IPS-NIHi7 (cell line): ENCODE measurements at regions not wholly inside any gene's neighbourhood (a gene's known extent, or its start where the extent isn't known, plus 50 kb on each side); places are given as distances from the start of the nearest gene placed in this dataset.
"Not testable (repeated sequence)": the region's sequence is repeated elsewhere in the genome, so short reads cannot be mapped to it uniquely, and the experiment has no call there.

Experiments used
- DNase-seq: peaks from one replicate; pipeline ENCODE4 v3.0.0; 2012; ENCODE audit warnings: mixed read lengths; ENCODE audit errors: extremely low spot score

DNA sequence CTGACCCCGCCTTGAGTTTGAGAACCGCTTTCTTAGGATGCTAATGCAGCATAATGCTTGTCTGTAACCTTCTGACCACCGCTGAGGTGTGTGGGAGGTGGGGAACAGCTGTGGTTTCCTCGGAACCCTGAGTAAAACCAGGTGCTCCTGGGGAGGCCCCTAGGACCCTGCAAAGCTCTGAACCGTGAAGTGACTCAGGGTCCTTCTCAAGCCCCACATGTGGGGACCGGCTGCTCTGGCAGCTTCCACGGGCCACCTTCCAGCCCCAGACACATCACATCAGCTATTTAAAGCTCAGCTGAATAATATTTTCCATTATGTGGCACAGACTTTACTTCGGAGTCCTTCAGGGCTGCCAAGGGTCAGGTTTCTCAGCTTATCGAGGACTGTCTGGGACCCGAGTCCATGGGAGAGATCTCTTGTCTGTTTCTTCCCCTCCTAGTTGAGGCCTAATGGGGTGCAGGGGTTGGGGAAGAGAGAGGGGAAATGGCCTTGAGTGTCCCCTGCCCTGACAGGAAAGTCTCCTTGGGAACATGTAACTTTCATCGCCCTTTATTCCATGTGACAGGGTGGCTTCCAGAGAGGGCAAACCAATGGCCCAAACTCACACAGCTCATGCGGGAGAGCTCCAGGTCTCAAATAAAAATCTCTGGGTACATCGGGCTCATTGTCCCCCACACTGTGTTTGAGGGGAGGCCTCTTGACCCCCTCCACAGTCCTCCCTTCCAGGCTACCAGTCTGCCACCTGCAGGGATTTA is 186.1 kb upstream of the SLC24A3 start:
- no peak for DNase-seq

DNA sequence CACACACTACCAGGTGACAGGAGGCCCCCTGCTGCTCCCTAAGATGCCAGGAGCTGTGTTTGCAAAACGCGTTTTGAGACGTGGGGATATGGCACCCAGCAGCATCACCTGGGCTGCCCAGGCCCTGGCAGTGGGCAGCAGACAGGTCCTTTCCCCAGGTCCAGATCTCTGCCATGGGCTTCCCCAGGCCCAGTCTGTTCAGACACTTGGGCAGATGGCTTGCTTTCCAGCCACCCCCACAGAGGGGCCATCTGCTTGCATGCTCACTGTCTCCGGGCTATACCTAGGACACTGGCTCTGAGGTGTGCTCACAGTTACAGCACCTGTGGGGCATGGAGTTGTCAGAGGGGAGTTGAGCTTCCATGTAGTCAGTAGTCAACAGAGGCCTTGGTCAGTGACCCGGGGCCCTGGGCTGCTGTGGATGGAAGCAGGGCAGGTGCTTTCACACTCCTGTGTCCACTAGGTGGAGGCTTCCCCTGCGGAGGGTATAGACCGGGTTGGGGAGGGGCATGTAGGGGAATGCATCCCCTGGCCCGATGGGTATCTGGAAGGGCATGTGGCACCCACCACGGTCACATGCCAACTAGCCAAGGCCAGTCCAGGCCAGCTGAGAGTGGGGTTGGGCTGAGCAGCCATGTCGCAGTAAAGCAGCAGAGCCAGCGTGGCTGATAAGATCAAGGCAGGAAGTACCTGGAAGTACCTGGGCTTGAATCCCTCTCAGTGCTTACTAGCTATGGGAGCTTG is 185.4 kb upstream of the SLC24A3 start:
- peak; percentile 56 for DNase-seq

DNA sequence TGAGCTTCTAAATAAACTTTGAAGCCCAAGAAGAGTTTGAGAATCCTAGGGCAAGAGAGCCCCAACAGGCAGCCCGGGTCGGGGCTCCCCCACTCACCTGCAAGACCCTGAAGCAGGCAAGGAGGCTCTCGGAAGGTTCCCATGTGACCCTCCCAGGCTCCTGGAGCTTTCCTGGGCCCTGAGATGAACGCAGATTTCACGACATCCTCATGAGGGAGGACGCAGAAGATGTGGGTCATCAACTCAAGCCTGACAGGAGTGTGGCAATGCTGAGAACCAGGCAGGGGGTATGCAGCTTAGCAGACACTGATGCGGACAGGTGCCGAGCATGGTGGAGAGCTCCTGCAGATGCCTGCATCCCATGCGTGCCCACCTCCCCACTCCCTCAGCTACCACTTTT is 184.5 kb upstream of the SLC24A3 start:
- DNase-seq, result no peak

DNA sequence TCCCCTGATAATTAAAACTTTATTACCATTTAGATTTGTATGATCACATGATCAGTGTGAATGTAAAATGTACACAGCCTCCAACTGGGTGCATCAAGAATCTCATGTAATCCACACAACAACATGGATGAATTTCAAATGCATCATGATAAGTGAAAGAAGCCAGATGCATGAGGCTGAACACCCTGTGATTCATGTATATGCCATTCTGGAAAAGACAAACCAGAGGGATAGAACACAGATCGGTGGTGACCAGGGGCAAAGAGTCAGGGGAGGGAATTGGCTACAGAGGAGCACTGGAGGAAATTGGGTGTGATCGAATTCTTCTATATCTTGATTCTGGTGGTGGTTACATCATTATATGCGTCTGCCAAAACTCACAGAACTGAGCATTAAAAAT is 170.7 kb upstream of the SLC24A3 start:
- DNase-seq, result no peak

DNA sequence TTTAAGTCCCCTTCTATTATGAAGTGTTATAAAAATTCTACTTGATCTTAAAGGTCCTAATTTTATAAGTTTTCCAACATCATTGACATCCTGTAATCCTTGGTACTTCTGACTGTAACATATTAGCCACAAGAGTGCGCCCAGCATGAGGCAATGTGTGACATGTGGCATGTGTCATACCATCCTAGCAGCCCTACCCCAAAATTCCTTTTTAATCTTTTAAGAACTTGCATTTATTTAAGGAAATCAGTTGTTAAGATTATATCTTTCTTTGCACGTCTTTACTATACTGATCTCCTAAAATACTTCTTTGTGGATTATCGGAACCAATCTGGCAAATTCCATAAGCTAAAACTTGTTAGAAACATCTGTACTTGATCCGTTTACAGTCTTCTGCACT is 167.1 kb upstream of the SLC24A3 start:
- DNase-seq, result no peak

DNA sequence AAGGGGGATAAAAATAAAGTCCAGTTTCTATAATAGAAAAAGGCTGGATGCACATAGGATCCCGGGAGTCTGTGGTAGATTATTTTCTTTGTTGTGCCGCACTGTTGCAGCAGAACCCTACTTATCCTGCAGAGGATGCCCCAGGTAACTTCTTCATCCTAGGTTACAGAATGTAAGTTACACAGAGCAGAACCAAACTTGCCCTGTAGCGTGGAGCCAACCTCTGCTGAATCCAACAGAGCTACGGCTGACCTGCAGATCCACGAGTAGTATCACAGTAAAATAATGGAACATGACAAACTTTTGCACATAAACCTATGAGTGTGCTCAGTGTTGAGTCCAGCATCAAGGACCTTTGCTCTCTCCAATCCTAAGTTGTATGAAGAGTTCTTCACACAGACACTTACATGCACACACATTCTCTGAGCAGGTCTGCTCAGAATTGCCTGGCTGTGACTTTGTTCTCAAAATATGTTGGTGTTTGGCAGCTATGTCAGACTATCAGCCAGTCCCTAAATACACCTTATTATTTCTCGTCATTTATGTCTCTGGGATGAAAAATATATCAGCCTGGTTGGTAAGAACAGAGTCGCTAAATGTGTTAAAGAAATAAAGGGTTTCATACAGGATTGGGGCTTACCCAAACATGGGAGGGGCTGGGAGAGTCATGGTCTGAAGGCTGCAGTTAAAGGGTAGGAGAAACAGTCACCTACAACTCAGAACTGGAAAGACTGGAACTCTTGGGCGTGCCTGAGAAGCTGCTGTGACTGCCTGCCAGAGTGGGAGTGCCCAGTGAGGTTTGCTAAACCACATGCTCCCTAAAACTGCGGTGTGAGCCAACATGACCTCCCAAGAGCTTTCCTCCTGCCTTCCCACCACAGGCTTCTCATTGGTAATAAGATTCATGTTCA is 165.1 kb upstream of the SLC24A3 start:
- no peak for DNase-seq

DNA sequence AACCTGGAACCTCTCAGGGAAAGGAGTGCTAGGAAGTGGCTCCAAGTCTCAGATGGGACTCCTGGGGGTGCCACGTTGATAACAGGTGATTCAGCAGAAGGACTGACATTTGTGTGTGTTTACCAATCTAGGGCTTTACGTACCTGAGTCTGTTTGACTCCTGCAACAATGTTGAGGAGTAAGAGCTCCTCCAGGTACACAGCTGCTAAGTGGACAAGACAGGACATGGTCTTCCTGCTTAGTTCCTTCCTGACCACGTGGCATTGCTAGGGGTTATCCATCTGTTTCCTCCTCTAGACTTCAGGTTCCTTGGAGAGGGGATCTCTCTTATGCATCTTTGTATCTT is 164.5 kb upstream of the SLC24A3 start:
- no peak for DNase-seq

DNA sequence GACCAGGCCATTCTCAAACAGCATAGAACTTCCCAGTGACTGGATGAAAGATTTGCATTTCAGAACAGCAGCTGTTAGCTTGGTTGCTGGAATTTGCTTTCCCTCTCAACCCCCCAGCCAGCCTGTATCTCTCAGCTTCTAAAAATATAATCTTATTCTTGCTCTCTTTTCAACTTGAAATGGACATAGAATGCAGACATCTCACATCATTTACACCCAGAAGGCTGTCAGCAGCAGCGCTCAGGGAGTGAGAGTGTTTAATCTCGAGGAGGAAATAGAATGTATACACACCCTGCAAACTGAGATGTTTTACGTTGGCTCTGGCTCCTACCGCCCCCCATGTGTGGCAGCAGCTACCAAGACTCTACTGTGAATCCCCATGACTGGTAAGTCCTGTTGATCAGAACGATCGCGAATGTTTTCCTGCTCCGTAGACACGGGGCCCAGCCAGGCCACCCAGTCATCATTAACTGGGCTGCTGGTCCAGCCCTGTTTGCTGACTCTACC is 163.4 kb upstream of the SLC24A3 start:
- no peak for DNase-seq

DNA sequence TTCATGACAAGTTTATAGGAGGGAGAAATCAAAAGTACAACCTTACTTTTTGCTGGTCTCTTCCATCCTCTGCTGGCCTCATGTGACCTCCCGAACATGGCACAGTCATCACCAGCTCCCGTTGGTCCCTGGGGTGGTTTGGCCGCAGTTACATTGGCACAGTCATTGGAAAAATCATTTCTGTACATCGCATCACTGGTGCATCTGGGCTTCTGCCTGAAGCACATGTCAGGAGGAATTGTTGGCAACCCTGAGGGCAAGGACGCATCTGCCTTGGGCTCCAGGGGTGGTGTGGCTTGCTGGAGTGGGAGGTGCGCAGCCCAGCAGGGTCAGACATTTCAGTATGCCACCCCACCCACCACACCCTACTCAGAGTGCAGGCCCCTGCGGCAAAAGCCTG is 162.9 kb upstream of the SLC24A3 start:
- no peak for DNase-seq

DNA sequence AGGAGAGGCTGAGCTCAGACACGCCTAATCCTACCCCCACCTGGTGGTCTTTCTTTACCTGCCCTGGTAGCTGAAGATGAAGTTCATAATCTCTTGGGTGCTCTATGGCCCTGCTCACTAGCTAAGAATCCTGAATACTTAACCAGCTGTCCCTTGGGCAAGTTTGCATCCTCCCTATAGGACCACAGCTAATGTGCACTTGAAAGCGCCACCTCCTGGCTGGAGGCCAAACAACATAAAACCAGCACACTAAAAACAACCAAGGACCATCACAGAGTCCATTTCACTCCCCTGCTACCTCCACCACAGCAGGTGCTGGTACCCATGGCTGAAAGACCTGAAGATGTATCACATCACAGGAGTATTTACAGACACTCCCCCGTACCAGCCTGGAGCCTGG is 155.5 kb upstream of the SLC24A3 start:
- DNase-seq, result no peak

DNA sequence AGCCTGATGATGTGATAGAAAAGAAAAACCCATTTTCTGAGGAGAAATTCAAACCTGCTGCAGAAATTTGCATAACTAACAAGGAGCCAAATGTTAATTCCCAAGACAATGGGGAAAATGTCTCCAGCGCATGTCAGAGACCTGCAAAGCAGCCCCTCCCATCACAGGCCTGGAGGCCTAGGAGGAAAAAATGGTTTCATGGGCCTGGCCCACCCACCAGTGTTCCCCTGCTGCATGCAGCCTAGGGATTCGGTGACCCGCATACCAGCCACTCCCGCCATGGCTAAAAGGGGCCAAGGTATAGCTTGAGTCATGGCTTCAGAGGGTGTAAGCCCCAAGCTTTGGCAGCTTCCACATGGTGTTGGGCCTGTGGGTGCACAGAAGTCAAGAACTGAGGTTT is 147.7 kb upstream of the SLC24A3 start:
- not testable (repeated sequence) for DNase-seq

DNA sequence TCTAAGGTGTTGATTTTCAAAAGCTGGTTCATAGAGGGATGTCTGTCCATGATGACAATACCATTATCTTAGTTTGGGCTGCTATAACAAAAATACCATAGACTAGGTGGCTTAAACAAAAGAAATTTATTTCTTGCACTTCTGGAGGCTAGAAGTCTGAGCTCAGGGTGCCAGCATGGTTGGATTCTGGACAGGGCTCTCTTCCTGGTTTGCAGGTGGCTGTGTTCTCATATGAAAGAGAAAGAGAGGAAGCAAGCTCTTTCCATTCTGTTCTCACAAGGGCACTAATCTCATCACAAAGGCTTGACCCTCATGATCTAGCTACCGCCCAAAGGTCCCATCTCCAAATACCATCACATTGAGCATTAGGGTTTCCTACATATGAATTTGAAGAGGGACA is 144.5 kb upstream of the SLC24A3 start:
- DNase-seq, result no peak

DNA sequence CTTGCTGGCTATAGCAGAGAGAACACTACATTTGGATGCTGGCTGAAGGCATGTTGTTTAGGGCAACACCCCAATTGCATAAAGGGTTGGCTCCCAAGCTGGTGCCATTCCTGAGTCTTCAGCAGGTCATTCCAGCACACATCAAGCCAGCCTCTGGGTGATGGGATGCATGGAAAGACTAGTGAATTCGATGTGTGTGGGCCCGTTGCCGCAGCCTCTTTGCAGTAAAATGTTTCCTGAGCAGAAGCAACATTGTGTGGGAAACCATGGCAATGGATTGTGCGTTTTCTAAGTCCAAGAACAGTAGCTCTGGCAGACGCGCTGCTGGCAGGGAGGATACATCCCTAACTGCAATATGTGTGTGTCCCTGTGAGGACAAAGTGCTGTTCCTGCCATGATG is 142.4 kb upstream of the SLC24A3 start:
- DNase-seq, result no peak

DNA sequence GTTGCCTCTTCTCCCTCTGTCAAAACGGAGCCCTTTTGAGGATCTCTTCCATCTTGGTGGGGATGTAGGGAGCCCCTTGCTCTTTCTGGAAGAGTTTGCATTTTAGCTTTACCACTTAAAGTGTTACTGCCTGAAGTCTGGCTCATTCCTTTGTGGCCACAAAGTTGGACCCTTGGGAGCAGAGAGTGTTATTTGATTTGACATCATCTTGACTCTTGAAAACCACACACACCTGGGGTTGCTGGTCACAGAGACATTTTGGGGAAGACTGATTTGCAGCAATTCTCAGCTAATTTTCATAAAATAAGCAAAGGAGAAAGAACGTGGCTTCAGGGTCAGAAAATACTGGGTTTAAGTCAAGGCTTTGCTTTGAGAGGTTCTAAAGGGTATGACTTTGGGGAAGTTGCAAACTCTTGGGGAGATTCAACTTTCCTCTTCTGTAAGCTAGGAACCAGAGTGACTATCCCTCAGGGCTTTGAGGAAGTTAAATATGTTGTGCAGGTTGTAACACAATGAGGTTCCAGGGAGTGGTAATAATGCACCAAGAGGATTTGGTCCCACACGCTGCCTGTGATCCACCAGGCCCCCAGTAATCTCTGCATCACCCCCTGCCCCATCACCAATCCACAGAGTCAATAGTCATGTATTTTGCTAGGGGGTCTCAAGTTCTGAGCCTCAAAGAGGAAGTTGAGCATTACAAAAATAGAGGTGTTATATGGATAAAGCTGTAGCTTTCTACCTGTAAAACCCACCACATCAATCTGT is 141.6 kb upstream of the SLC24A3 start:
- no peak for DNase-seq

DNA sequence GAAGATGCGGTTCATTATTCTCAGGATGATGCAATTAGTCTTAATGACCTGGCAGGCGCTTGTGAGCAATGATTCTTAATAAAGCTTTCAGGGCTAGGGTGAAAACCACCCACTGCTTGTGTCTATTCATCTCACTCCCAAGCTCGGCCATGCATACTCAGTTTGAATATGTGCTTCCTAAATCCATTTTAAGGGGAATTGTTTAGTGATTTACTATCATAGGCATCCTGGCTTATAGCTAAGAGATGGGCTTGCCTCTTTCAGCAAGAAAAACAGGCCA is 141.1 kb upstream of the SLC24A3 start:
- DNase-seq, result no peak

DNA sequence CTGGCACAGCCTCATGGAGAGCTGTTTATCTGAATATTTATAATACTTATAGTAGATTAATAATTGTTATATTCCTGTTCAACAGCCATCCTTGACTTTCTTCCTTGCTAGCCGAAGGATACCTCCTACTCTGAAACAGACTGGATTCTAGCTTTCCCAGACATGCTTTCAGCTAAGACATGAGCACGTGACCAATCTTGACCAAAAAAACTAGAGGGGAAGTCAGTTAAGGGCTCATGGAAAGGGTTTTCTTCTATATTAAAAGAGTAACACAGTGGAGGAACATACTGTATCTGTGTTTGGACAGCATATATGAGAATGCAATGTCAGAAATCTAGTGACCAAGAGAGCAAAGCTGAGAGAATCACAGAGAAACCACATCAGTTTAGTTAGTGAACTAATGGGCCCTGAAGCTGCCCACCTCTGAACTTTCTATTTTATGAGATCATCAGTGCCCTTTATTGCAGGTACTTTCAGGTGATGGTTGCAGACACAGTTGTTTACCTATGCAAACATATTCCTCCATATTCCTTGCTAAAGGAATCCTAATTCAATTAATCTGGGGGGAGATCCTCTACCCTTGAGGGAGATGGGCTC is 140.4 kb upstream of the SLC24A3 start:
- DNase-seq, result no peak

DNA sequence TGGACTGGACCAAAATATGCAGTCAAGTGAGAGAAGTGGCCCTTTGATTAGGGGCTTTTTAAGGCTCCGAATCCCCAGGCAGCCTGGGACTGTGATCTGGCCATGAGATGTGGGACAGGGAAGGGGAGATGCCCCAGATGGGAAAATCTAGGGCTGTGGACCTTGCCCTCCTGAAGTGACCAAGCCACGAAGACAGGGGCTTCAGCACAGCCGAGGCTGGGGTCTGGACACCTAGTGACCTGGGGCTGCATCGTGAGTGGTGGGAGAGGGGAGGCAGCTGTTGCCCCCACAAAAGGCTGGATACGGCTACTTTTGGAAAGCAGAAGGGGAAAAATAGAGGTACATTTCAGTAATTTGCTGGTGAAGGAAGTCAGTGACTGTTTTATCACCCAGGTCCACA is 139.5 kb upstream of the SLC24A3 start:
- DNase-seq, result no peak

DNA sequence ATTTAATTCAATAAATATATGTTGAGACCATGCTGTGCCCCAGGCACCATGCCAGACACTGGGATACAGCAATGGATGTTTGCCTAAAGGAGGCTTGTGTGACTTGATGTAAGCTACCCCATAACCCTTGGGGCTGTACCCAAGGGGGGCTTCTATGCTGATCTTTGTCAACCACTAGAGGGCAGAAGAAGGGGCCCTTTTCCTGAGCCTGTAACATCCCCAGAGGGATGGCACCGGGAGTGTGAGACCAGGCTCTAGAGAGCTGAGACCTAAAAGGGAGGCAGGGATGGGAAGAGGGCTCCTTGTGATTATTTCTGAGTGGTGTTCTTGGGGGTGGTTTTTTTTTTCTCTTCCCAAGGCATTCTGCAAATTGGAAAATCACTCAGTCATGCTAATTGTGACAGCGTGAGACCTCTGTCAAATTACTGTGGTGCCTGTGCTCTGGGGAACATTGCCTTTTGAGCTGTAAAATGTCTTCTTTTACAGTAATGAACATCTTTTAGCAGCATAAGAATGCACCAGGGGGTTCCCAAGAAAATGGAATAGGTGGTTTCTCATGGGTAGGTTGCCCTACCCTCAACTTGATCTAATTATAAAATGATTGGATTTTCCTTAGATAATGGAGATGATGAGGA is 138.7 kb upstream of the SLC24A3 start:
- DNase-seq, result peak; percentile 86

DNA sequence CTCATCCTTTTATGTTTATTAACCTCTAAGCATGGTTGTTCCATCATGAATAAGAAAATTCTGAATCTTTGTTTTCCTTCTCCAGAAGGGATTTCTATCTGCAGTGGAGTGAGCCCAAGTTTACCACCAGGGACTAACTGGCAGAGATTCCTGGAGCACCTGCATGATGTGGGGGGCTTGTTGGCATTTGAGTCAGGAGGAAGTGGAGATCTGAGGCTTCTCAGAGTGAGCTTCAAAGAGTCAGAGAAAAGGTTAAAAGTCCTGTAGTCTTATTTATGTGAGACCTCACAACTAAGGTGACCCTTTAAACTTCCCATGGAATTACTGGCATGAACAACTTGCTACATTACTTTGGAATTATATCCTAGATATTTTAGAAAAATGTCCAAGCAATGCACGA is 138.1 kb upstream of the SLC24A3 start:
- DNase-seq, result no peak

DNA sequence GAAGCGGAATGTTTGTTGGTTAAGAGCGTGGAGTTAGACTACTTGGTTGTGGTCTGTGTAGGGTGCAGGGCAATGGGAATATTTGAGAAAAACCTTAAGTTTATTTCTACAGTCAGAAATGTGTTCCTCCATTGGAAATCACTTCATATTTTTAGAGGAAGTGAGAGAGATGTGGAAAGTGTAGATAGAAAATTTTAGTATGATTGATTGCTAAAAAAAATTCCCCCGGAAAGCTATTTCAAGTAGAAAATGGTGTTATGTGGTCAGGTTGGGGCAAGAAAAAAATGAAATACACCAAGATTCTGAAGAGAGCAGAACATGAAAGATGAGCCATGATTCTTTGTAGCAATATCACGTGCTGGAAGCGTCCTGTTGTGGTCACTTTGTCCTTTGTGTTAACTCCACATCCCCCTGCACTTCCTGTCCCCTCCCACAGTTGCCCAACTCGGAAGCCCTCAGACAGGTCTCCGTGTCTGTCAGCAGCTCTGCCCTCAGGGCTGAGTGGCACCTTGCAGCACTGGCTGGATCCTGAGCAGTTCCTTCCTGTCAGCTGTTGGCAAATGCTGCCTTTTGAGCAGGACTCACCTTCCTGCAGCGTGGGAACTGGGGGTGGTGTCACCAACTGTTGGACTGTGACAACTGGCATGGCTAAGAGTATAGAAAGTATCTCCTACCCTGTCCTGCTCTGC is 137.5 kb upstream of the SLC24A3 start:
- no peak for DNase-seq
